Vagina (tissue), 2 donors: ENCODE measurements at regions not wholly inside any gene's neighbourhood (a gene's known extent, or its start where the extent isn't known, plus 50 kb on each side); places are given as distances from the start of the nearest gene placed in this dataset.

Experiments used
- DNase-seq, 2 donors: peaks; one replicate each; pipeline ENCODE4 v3.0.0-alpha.2; 2017; ENCODE audit errors: extremely low spot score in 2 of 2
- H3K27ac ChIP-seq: fragments of 200-600 bp; sonication (generic); one replicate; pipeline ENCODE4 v1.5.1; 2019
- H3K27me3 ChIP-seq: fragments of 200-600 bp; sonication (generic); one replicate; pipeline ENCODE4 v1.5.1; 2019
- H3K36me3 ChIP-seq, 2 donors: fragments of 200-600 bp; sonication (generic); one replicate each; pipeline ENCODE4 v1.5.1; 2017 to 2019
- H3K4me1 ChIP-seq: fragments of 200-600 bp; sonication (generic); one replicate; pipeline ENCODE4 v1.5.1; 2019
- H3K4me3 ChIP-seq, 2 donors: fragments of 200-600 bp; sonication (generic); 1 replicate in 1 of 2; 2 replicates in 1 of 2; pipeline ENCODE4 v1.5.1; 2016 to 2019
- H3K9me3 ChIP-seq: fragments of 200-600 bp; sonication (generic); one replicate; pipeline ENCODE4 v1.5.1; 2019
- POLR2A ChIP-seq, 2 donors: fragments of 450-650 bp; IDR thresholded peaks; one replicate each; pipeline ENCODE4 v1.6.1; 2017; ENCODE audit warnings: antibody characterized with exemption in 2 of 2, mild to moderate bottlenecking in 2 of 2, moderate library complexity in 2 of 2
- POLR2AphosphoS5 ChIP-seq, 2 donors: sonication (generic); formaldehyde crosslinking; IDR thresholded peaks; one replicate each; pipeline ENCODE4 v1.9.0; 2017; ENCODE audit warnings: antibody characterized with exemption in 2 of 2, mild to moderate bottlenecking in 2 of 2, low read depth in 1 of 2; ENCODE audit not compliant: insufficient read depth in 1 of 2
- intact Hi-C: fragments of 100-400 bp; cut with DNase I; formaldehyde crosslinking; loops from one replicate; pipeline ENCODE4 v1.15.1; 2023
- TF ChIP-seq, protein P1 (sequence below), 3 experiments: fragments of 450-650 bp in 2 of 3; fragments of 200-600 bp in 1 of 3; sonication (generic) in 1 of 3; IDR thresholded peaks; one replicate each; pipeline ENCODE4 v1.5.1; 2017 to 2019; ENCODE audit warnings: antibody characterized with exemption in 3 of 3, mild to moderate bottlenecking in 2 of 3, moderate library complexity in 2 of 3

DNA sequence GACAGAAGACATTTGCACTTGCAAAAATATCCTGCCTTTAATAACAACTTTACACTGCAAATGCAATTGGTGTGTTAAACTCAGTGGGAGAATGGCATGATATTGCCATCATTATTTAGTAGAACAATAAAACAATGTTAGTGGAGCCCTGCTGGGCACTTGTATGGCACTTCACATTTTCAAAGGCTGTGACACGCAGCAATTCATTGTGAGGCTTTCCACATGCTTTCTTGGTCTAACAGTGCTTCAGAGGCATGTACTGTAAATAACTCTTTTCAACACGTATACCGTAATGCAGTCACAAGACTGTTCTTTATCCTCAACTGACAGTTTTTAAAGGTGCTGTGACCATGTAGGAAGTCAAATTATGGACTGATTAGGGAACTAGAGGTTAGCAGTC lies 155.5 kb upstream of the EPB41L4A start:
- no peak for DNase-seq
- Histone ChIP-seq H3K4me1 (no peaks in the 10 kb centered on the region), H3K9me3 (no peaks in the 10 kb centered on the region), H3K27me3 (no peaks in the 10 kb centered on the region), H3K4me3 (no peak overlapping the region), H3K36me3 (no peaks in the 10 kb centered on the region), H3K27ac (no peak overlapping the region)
- intact Hi-C loops = no loop called here
- TF ChIP-seq POLR2AphosphoS5 (IDR thresholded peaks at IDR 0.05; ENCODE audit: insufficient read depth in 1 of 2, low read depth in 1 of 2) (no peak), POLR2A (IDR thresholded peaks at IDR 0.05) (no peak)
- TF ChIP-seq, protein P1, sequence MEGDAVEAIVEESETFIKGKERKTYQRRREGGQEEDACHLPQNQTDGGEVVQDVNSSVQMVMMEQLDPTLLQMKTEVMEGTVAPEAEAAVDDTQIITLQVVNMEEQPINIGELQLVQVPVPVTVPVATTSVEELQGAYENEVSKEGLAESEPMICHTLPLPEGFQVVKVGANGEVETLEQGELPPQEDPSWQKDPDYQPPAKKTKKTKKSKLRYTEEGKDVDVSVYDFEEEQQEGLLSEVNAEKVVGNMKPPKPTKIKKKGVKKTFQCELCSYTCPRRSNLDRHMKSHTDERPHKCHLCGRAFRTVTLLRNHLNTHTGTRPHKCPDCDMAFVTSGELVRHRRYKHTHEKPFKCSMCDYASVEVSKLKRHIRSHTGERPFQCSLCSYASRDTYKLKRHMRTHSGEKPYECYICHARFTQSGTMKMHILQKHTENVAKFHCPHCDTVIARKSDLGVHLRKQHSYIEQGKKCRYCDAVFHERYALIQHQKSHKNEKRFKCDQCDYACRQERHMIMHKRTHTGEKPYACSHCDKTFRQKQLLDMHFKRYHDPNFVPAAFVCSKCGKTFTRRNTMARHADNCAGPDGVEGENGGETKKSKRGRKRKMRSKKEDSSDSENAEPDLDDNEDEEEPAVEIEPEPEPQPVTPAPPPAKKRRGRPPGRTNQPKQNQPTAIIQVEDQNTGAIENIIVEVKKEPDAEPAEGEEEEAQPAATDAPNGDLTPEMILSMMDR (IDR thresholded peaks at IDR 0.05) = no peak

DNA sequence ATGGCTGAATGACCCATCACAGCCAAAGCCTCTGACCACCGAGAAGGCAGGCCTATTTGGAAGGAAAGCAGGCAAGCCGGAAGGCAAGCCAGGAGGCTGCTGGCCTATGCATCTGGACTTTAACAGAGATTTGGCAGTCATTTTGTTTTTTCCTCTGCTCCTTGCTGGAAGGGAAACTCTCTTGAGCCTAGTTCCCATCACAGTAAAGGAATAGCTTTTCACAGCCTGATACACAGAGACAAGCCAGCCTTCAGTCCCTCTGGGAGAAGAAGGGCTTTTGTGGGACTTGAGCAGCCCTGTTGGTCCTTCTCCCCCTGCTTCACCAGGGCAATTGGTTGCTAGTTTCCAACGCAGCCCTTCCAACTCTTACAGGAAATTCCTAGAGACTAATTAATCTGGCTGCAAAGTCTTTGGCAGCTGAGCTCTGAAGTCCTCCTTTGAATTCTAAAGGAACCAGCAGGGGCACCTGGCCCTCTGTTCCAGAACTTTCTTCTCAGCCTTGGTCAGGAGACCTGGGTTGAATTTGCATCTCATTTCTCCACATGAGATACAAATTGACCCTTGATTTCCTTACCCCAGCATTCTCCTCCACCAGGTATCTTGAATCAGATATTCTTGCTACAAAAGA lies 157.3 kb upstream of the EPB41L4A start:
- no peaks in the 10 kb centered on the region for H3K27me3 ChIP-seq
- peak overlapping the region; percentile 22 for H3K27ac ChIP-seq
- no peaks in the 10 kb centered on the region for H3K4me1 ChIP-seq
- TF ChIP-seq POLR2A (IDR thresholded peaks at IDR 0.05) = no peak
- intact Hi-C loops = no loop called here
- H3K36me3 ChIP-seq = no peaks in the 10 kb centered on the region
- DNase-seq = no peak
- no peaks in the 10 kb centered on the region for H3K9me3 ChIP-seq
- no peak overlapping the region for H3K4me3 ChIP-seq

DNA sequence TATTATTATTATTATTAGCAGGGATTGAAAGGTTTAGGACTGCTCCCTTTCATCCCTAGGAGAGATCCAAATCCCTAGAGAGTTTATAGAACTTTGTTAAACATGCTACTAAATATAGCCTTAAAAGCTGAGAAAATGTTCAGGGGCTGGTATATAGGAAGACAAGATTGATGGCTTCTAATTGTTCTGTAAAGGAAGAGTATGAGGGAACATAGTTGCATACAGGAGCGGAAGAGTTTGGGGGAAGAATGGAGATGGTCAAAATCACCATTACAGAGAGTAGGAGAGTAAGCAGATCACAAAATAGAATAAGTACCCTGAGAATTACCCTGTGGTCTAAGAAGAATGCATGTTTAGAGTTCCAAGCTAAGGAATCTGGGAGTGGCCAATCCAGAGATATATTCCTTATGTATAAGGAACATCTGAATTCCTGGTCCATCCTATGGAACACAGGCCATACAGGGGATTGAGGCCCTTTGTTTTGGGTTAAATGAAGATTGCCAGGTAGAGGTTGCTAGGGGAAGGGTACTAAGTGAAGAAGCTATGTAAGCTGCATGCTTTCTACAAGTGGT lies 158.0 kb upstream of the APC start:
- no peak for TF ChIP-seq POLR2AphosphoS5 (IDR thresholded peaks at IDR 0.05; ENCODE audit: insufficient read depth in 1 of 2, low read depth in 1 of 2)
- no peak for DNase-seq
- H3K36me3 ChIP-seq = no peaks in the 10 kb centered on the region
- H3K4me1 ChIP-seq = no peaks in the 10 kb centered on the region
- H3K9me3 ChIP-seq = no peaks in the 10 kb centered on the region
- H3K4me3 ChIP-seq = no peak overlapping the region
- no peaks in the 10 kb centered on the region for H3K27me3 ChIP-seq
- H3K27ac ChIP-seq = no peak overlapping the region
- intact Hi-C loops = no loop called here

DNA sequence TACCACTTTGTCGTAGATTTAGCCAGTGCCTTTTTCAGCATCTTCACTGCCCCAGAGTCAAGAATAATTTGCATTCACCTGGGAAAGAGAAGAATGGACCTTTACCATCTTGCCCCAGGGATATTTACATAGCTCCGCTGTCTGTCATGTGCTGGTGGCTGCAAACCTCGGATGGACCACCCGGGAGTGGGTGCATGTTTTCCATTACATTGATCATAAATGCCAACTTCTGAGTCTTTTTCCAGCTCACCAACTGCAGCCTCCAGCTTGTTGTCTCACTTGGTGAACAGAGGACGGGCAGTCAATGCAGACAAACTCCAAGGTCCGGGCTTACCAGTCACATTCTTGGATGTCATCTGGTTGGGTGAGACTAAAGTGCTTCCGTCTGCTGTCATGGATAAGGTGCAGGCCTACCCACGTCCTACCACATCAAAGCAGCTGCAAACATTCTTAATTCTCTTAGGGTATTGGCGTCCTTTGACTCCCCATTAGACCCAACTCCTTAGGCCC lies 155.8 kb upstream of the APC start:
- intact Hi-C loops = no loop called here
- H3K36me3 ChIP-seq = no peaks in the 10 kb centered on the region
- no peaks in the 10 kb centered on the region for H3K9me3 ChIP-seq
- DNase-seq = no peak
- H3K27me3 ChIP-seq = no peaks in the 10 kb centered on the region
- TF ChIP-seq POLR2AphosphoS5 (IDR thresholded peaks at IDR 0.05; ENCODE audit: insufficient read depth in 1 of 2, low read depth in 1 of 2) (no peak), POLR2A (IDR thresholded peaks at IDR 0.05) (no peak)
- TF ChIP-seq, protein P1 (IDR thresholded peaks at IDR 0.05) = no peak
- no peak overlapping the region for H3K27ac ChIP-seq
- no peaks in the 10 kb centered on the region for H3K4me1 ChIP-seq
- no peak overlapping the region for H3K4me3 ChIP-seq

DNA sequence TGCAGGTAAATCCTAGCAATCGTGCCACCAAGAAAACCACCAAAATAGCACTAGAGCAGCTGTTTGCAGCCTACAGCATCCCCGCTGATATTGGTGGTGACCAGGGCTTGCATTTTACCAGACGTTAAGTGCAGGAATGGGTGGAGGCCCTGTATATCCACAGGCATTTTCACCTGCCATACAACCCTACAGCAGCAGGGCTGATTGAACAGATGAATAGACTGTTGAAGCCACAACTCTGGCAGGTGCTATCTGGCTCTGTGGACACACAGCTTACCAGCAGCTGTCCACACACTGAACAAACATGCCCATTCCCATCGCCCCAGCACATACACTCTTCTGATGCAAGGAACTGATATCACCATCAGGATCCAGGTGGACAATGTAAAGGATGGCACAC lies 154.5 kb upstream of the APC start:
- Histone ChIP-seq H3K4me1 (no peaks in the 10 kb centered on the region), H3K9me3 (no peaks in the 10 kb centered on the region), H3K27ac (no peak overlapping the region), H3K4me3 (no peak overlapping the region), H3K27me3 (no peaks in the 10 kb centered on the region), H3K36me3 (no peaks in the 10 kb centered on the region)
- TF ChIP-seq POLR2A (IDR thresholded peaks at IDR 0.05) (no peak), POLR2AphosphoS5 (IDR thresholded peaks at IDR 0.05; ENCODE audit: insufficient read depth in 1 of 2, low read depth in 1 of 2) (no peak)
- TF ChIP-seq, protein P1 (IDR thresholded peaks at IDR 0.05) = no peak
- intact Hi-C loops = no loop called here
- DNase-seq = no peak

DNA sequence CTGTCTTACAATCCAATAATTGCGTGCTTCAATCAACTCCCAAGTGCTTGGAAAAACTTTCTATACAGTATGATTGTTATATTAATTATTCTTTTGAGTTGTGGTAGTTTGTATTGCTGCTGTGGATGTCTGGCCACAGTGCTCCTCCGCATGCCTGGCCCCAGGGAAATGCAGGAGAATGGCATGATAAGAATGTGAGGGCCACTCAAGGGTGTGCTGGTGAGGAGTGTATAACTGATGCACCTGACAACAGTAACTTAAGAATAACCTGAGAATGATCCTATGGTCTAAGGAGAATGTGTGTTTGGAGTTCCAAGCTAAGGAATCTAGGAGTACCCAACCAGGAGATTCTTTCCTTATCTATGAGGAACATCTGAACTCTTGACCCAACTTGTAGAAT lies 152.9 kb upstream of the APC start:
- H3K36me3 ChIP-seq = no peaks in the 10 kb centered on the region

More for the DNA sequence above, 152.9 kb upstream of the APC start:
- TF ChIP-seq POLR2AphosphoS5 (IDR thresholded peaks at IDR 0.05; ENCODE audit: insufficient read depth in 1 of 2, low read depth in 1 of 2) (no peak), POLR2A (IDR thresholded peaks at IDR 0.05) (no peak)
- TF ChIP-seq, protein P1 (IDR thresholded peaks at IDR 0.05) = no peak
- H3K4me3 ChIP-seq = no peak overlapping the region
- no peaks in the 10 kb centered on the region for H3K27me3 ChIP-seq
- no peak overlapping the region for H3K27ac ChIP-seq
- no peaks in the 10 kb centered on the region for H3K9me3 ChIP-seq
- no peaks in the 10 kb centered on the region for H3K4me1 ChIP-seq
- intact Hi-C loops = no loop called here
- no peak for DNase-seq
